ENCODE measurements at regions not wholly inside any gene's neighbourhood (a gene's known extent, or its start where the extent isn't known, plus 50 kb on each side); places are given as distances from the start of the nearest gene placed in this dataset.

DNA sequence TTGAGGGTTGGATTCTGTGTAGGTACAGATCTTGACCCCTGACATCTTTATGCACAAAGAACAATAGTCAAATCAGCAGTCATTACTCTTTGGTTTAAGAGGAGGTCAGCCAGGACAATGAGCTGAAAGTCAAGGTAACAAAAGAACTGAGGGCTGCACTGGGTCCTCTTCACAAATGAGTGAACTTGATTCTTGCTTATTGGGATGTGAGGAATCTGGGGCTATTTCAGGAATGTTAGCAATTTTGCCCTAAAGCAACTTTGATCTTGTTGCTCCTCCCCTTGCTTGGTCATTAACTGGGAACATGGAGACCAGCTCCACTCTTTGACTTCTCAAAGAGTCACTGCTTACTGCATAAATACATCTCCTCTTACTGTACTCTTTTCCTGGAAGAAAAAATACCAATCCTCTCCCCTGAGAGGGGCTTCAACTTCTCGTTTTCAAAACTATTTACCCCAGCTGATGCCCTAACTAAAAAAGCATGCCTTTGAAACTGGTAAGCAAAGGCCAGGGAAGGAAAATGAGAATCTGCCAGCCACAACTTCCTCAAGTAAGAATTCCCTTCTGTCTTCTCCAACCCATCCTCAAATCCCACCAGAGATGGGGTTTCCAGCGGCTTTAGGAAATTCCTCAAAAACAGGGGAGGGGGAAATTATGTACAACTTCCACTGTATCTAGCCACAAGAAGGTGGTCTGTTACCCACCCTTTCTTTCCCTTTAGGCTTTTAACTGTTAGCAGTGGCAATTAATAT lies 368.3 kb downstream of the ENC1 start:
- no peak overlapping the region for H3K4me3 ChIP-seq (ENCODE audit: low read depth, low read length)
- TF ChIP-seq, protein P1, sequence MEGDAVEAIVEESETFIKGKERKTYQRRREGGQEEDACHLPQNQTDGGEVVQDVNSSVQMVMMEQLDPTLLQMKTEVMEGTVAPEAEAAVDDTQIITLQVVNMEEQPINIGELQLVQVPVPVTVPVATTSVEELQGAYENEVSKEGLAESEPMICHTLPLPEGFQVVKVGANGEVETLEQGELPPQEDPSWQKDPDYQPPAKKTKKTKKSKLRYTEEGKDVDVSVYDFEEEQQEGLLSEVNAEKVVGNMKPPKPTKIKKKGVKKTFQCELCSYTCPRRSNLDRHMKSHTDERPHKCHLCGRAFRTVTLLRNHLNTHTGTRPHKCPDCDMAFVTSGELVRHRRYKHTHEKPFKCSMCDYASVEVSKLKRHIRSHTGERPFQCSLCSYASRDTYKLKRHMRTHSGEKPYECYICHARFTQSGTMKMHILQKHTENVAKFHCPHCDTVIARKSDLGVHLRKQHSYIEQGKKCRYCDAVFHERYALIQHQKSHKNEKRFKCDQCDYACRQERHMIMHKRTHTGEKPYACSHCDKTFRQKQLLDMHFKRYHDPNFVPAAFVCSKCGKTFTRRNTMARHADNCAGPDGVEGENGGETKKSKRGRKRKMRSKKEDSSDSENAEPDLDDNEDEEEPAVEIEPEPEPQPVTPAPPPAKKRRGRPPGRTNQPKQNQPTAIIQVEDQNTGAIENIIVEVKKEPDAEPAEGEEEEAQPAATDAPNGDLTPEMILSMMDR (IDR thresholded peaks at IDR 0.05; ENCODE audit: borderline replicate concordance, insufficient read depth, low read depth, low read length) = no peak

DNA sequence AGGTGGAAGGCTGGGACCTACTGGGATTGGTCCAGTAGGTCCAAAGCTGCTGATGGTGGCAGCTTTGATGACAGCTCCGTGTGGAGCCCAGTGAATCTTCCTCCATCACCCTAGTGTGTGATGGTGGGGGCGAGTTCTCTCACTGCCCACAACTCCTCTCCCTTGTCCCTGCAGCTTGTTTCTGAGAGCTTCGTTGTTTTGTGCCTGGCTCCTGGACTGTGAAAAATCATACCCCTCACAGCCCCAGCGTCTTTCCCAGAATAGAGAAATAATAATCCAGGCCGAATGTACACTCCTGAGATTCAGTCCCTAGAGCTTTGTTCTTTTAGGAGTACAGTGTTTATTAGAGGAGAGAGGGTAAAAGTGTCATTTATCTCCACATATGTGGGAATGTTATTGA lies 372.2 kb downstream of the ENC1 start:
- H3K4me3 ChIP-seq (ENCODE audit: low read depth, low read length) = no peak overlapping the region
- TF ChIP-seq, protein P1 (IDR thresholded peaks at IDR 0.05; ENCODE audit: borderline replicate concordance, insufficient read depth, low read depth, low read length) = no peak

DNA sequence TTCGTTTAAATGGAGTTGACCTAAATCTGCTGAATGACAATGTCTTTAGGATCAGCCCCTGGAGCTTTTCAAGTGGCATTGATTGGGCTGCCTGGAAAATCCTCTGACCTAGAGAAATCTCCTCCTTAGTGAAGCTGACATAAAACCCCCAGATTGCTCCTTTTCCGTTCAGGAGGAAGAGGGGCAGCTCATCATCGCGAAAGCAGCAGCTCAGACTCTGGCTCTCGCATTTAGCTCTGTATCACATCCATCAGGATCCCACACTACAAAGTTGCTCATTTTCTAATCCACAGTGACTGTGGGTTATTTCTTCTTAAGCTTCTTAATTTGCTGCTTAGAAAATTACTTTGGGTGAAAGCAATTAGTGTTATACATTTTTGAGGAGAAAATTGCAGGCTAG lies 373.7 kb downstream of the ENC1 start:
- H3K4me3 ChIP-seq (ENCODE audit: low read depth, low read length) = no peak overlapping the region
- TF ChIP-seq, protein P1 (IDR thresholded peaks at IDR 0.05; ENCODE audit: borderline replicate concordance, insufficient read depth, low read depth, low read length) = no peak

DNA sequence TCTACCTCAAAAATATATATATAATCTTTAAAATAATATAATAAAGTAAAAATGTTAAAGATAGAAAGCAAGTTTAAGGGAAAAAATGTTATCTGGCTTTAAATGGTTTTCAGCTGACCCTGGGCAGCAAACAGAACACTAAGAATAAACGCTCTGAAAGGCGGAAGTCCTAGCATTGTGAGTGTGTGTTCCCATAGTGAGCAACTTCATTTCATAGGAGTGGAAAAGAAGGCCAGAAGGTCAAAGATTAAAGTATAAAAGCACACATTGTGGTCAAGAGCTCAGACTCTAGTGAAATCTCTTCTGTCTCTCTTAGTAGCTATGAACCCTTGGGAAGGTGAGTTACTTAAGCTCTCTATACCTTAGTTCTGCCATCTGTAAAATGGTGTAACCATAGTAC lies 374.4 kb downstream of the ENC1 start:
- no peak overlapping the region for H3K4me3 ChIP-seq (ENCODE audit: low read depth, low read length)
- TF ChIP-seq, protein P1 (IDR thresholded peaks at IDR 0.05; ENCODE audit: borderline replicate concordance, insufficient read depth, low read depth, low read length) = no peak

- H3K4me3 ChIP-seq (ENCODE audit: low read depth, low read length) = no peak overlapping the region
- TF ChIP-seq, protein P1 (IDR thresholded peaks at IDR 0.05; ENCODE audit: borderline replicate concordance, insufficient read depth, low read depth, low read length) = no peak
These were observed 377.9 kb downstream of the ENC1 start for GRCh38 chr5:74262544-74263207.

- no peak overlapping the region for H3K4me3 ChIP-seq (ENCODE audit: low read depth, low read length)
- TF ChIP-seq, protein P1 (IDR thresholded peaks at IDR 0.05; ENCODE audit: borderline replicate concordance, insufficient read depth, low read depth, low read length) = no peak
These were observed 378.7 kb downstream of the ENC1 start for GRCh38 chr5:74261866-74262265.

GRCh38 chr5:74261421-74261820 lies 379.1 kb downstream of the ENC1 start:
- TF ChIP-seq, protein P1 (IDR thresholded peaks at IDR 0.05; ENCODE audit: borderline replicate concordance, insufficient read depth, low read depth, low read length) = no peak
- H3K4me3 ChIP-seq (ENCODE audit: low read depth, low read length) = no peak overlapping the region
